CD4-positive, alpha-beta memory T cell (primary cell): ENCODE measurements at regions not wholly inside any gene's neighbourhood (a gene's known extent, or its start where the extent isn't known, plus 50 kb on each side); places are given as distances from the start of the nearest gene placed in this dataset.

ENCODE experiments used
- CTCF ChIA-PET: fragments of 350-600 bp; sonication (Branson Sonifier 250); formaldehyde crosslinking; loops from one replicate; lab custom pipeline; 2021; ENCODE audit warnings: inconsistent platforms; ENCODE audit not compliant: partially characterized antibody; lab: Charles Lee
- POLR2A ChIA-PET: fragments of 350-600 bp; sonication (Branson Sonifier 250); formaldehyde crosslinking; loops from one replicate; lab custom pipeline; 2021; ENCODE audit not compliant: partially characterized antibody; lab: Charles Lee
- DNase-seq, 5 donors: peaks; one replicate each; pipeline versions ENCODE4 v3.0.0 to v3.0.0-alpha.2; 2020 to 2022; ENCODE audit warnings: mixed read lengths in 1 of 5
- H3K27ac ChIP-seq: one replicate; pipeline ENCODE4 v1.7.0; 2013; ENCODE audit warnings: low read depth, low read length
- H3K27me3 ChIP-seq: 2 replicates; pipeline ENCODE4 v1.7.0; 2013; ENCODE audit warnings: mild to moderate bottlenecking, low read length, moderate library complexity; ENCODE audit not compliant: insufficient read depth
- H3K36me3 ChIP-seq: 2 replicates; pipeline ENCODE4 v1.7.0; 2013; ENCODE audit warnings: mild to moderate bottlenecking, low read length, moderate library complexity; ENCODE audit not compliant: insufficient read depth
- H3K4me1 ChIP-seq: 2 replicates; pipeline ENCODE4 v1.7.0; 2013; ENCODE audit warnings: mild to moderate bottlenecking, low read length, moderate library complexity; ENCODE audit not compliant: insufficient read depth
- H3K4me3 ChIP-seq, 2 donors: one replicate each; pipeline ENCODE4 v1.7.0; 2013; ENCODE audit warnings: low read length in 2 of 2, mild to moderate bottlenecking in 1 of 2
- H3K9me3 ChIP-seq, 2 donors: one replicate each; pipeline ENCODE4 v1.7.0; 2013; ENCODE audit warnings: low read length in 2 of 2, control low read depth in 1 of 2; ENCODE audit not compliant: control insufficient read depth in 1 of 2
- H3K27ac Mint-ChIP-seq, 7 donors: one replicate each; pipeline ENCODE4 v1.8.0; 2020 to 2021; ENCODE audit warnings: mixed read lengths in 7 of 7, mild to moderate bottlenecking in 6 of 7, inconsistent platforms in 3 of 7, moderate library complexity in 3 of 7
- H3K27me3 Mint-ChIP-seq, 2 donors: one replicate each; pipeline ENCODE4 v1.8.0; 2020 to 2021; ENCODE audit warnings: mixed read lengths in 2 of 2
- H3K36me3 Mint-ChIP-seq, 2 donors: one replicate each; pipeline ENCODE4 v1.8.0; 2020 to 2021; ENCODE audit warnings: mixed read lengths in 2 of 2, inconsistent platforms in 1 of 2, mild to moderate bottlenecking in 1 of 2
- H3K4me1 Mint-ChIP-seq, 4 donors: one replicate each; pipeline ENCODE4 v1.8.0; 2020 to 2021; ENCODE audit warnings: mixed read lengths in 4 of 4, mild to moderate bottlenecking in 1 of 4
- H3K4me3 Mint-ChIP-seq, 8 donors: one replicate each; pipeline ENCODE4 v1.8.0; 2020 to 2021; ENCODE audit warnings: mixed read lengths in 8 of 8, mild to moderate bottlenecking in 7 of 8, moderate library complexity in 6 of 8, inconsistent platforms in 3 of 8
- H3K9me3 Mint-ChIP-seq, 8 donors: one replicate each; pipeline ENCODE4 v1.8.0; 2020 to 2021; ENCODE audit warnings: mixed read lengths in 8 of 8, mild to moderate bottlenecking in 5 of 8, inconsistent platforms in 3 of 8, moderate library complexity in 1 of 8
- intact Hi-C: fragments of 100-400 bp; cut with micrococcal nuclease; formaldehyde crosslinking; loops from one replicate; pipeline ENCODE4 v1.15.1; 2023

- H3K9me3 ChIP-seq = no peaks in the 10 kb centered on the region
- Mint-ChIP-seq H3K4me3 (peak overlapping the region in 5 of 8 donors; percentile 0 to 79 (median 50)), H3K4me1 (peaks cover 41 to 53% (median 44%) of the 10 kb centered on the region in 4 donors), H3K36me3 (no peaks in the 10 kb centered on the region), H3K9me3 (no peaks in the 10 kb centered on the region), H3K27ac (peak overlapping the region in 4 of 7 donors; percentile 49 to 91 (median 73)), H3K27me3 (peaks cover 4% of the 10 kb centered on the region in 2 donors)
- H3K27ac ChIP-seq = no peak overlapping the region
- H3K4me1 ChIP-seq = peaks cover 48% of the 10 kb centered on the region
- ChIA-PET POLR2A (interaction anchor here (0.8 to 21.5 kb wide), 10 partner anchors 13 to 347 kb away, joined by 3 to 651 read pairs (median 6); no protein-coding TSS in a partner anchor), CTCF (interaction anchor here (1.0 to 11.6 kb wide), 11 partner anchors 15 to 547 kb away, joined by 3 to 173 read pairs (median 4); no protein-coding TSS in a partner anchor)
- no peak for DNase-seq
- no peaks in the 10 kb centered on the region for H3K27me3 ChIP-seq
- no peak overlapping the region for H3K4me3 ChIP-seq
- intact Hi-C loops = no loop called here
- H3K36me3 ChIP-seq = no peaks in the 10 kb centered on the region
These were observed 302.7 kb downstream of the ETS1 start for GRCh38 chr11:128284634-128285033.

GRCh38 chr11:128283451-128283850 lies 303.9 kb downstream of the ETS1 start:
- H3K9me3 Mint-ChIP-seq = no peaks in the 10 kb centered on the region
- Histone ChIP-seq H3K9me3 (no peaks in the 10 kb centered on the region), H3K27me3 (no peaks in the 10 kb centered on the region), H3K4me1 (peaks cover 36% of the 10 kb centered on the region), H3K27ac (no peak overlapping the region), H3K36me3 (no peaks in the 10 kb centered on the region), H3K4me3 (no peak overlapping the region)
- peaks cover 4% of the 10 kb centered on the region in 2 donors for H3K27me3 Mint-ChIP-seq
- ChIA-PET POLR2A (interaction anchor here (0.6 to 21.5 kb wide), 9 partner anchors 12 to 347 kb away, joined by 3 to 651 read pairs (median 6); no protein-coding TSS in a partner anchor), CTCF (interaction anchor here (0.9 to 11.6 kb wide), 9 partner anchors 19 to 562 kb away, joined by 3 to 173 read pairs (median 4); no protein-coding TSS in a partner anchor)
- no peak overlapping the region for H3K27ac Mint-ChIP-seq
- DNase-seq = no peak
- H3K36me3 Mint-ChIP-seq = no peaks in the 10 kb centered on the region
- no peak overlapping the region for H3K4me3 Mint-ChIP-seq
- H3K4me1 Mint-ChIP-seq = peaks cover 32 to 41% (median 33%) of the 10 kb centered on the region in 4 donors
- intact Hi-C loops = no loop called here

- Histone ChIP-seq H3K9me3 (no peaks in the 10 kb centered on the region), H3K4me3 (no peak overlapping the region), H3K36me3 (no peaks in the 10 kb centered on the region), H3K27ac (no peak overlapping the region), H3K4me1 (peaks cover 30% of the 10 kb centered on the region), H3K27me3 (no peaks in the 10 kb centered on the region)
- intact Hi-C loops = no loop called here
- Mint-ChIP-seq H3K27ac (no peak overlapping the region), H3K9me3 (no peaks in the 10 kb centered on the region), H3K4me3 (no peak overlapping the region), H3K36me3 (no peaks in the 10 kb centered on the region), H3K27me3 (peaks cover 4 to 5% of the 10 kb centered on the region in 2 donors), H3K4me1 (peaks cover 24 to 27% (median 25%) of the 10 kb centered on the region in 4 donors)
- POLR2A ChIA-PET = interaction anchor here (1.2 to 21.5 kb wide), 5 partner anchors 10 to 549 kb away, joined by 3 to 651 read pairs (median 6); no protein-coding TSS in a partner anchor
- no peak for DNase-seq
- CTCF ChIA-PET = interaction anchor here (1.3 to 11.6 kb wide), 3 partner anchors 20 to 348 kb away, joined by 3 to 173 read pairs (median 22); no protein-coding TSS in a partner anchor
These were observed 305.3 kb downstream of the ETS1 start for GRCh38 chr11:128282053-128282452.

GRCh38 chr11:128279866-128280265 lies 307.5 kb downstream of the ETS1 start:
- Mint-ChIP-seq H3K27me3 (peaks cover 4 to 5% of the 10 kb centered on the region in 2 donors), H3K4me3 (peak overlapping the region in 1 of 8 donors; percentile 7), H3K27ac (no peak overlapping the region), H3K4me1 (peaks cover 4 to 6% (median 5%) of the 10 kb centered on the region in 4 donors), H3K36me3 (no peaks in the 10 kb centered on the region), H3K9me3 (peaks cover 0 to 2% (median 0%) of the 10 kb centered on the region in 8 donors)
- H3K9me3 ChIP-seq = no peaks in the 10 kb centered on the region
- no peak overlapping the region for H3K27ac ChIP-seq
- ChIA-PET POLR2A (interaction anchor here (1.1 to 1.9 kb wide), 3 partner anchors 10 to 197 kb away, joined by 3 to 4 read pairs (median 4); no protein-coding TSS in a partner anchor), CTCF (interaction anchor here (1.2 kb wide), 1 partner anchor 123 kb away, joined by 4 read pairs; no protein-coding TSS in a partner anchor)
- DNase-seq = no peak
- H3K27me3 ChIP-seq = no peaks in the 10 kb centered on the region
- intact Hi-C loops = no loop called here
- H3K36me3 ChIP-seq = no peaks in the 10 kb centered on the region
- no peak overlapping the region for H3K4me3 ChIP-seq
- peaks cover 12% of the 10 kb centered on the region for H3K4me1 ChIP-seq

- ChIA-PET CTCF (interaction anchor here (1.2 kb wide), 2 partner anchors 14 to 358 kb away, joined by 3 read pairs; no protein-coding TSS in a partner anchor), POLR2A (interaction anchor here (1.6 kb wide), 1 partner anchor 28 kb away, joined by 3 read pairs; no protein-coding TSS in a partner anchor)
- Mint-ChIP-seq H3K27ac (peak overlapping the region in 5 of 7 donors; percentile 26 to 96 (median 58)), H3K4me3 (no peak overlapping the region), H3K4me1 (peaks cover 23 to 33% (median 24%) of the 10 kb centered on the region in 4 donors), H3K9me3 (peaks cover 0 to 2% (median 0%) of the 10 kb centered on the region in 8 donors), H3K27me3 (peaks cover 0 to 2% of the 10 kb centered on the region in 2 donors), H3K36me3 (no peaks in the 10 kb centered on the region)
- H3K36me3 ChIP-seq = no peaks in the 10 kb centered on the region
- no peak for DNase-seq
- intact Hi-C loops = no loop called here
- peaks cover 24% of the 10 kb centered on the region for H3K4me1 ChIP-seq
- H3K27ac ChIP-seq = no peak overlapping the region
- H3K27me3 ChIP-seq = no peaks in the 10 kb centered on the region
- H3K9me3 ChIP-seq = no peaks in the 10 kb centered on the region
- no peak overlapping the region for H3K4me3 ChIP-seq
These were observed 313.6 kb downstream of the ETS1 start for GRCh38 chr11:128273736-128274135.

- POLR2A ChIA-PET = interaction anchor here (0.6 to 2.3 kb wide), 7 partner anchors 12 to 423 kb away, joined by 3 to 9 read pairs (median 4); partner anchors contain the start of gene FLI1
- Mint-ChIP-seq H3K4me1 (peaks cover 23 to 33% (median 24%) of the 10 kb centered on the region in 4 donors), H3K4me3 (peak overlapping the region in 7 of 8 donors; percentile 10 to 69 (median 36)), H3K36me3 (no peaks in the 10 kb centered on the region), H3K27ac (peak overlapping the region; percentile 81 to 96 (median 93)), H3K9me3 (peaks cover 0 to 2% (median 0%) of the 10 kb centered on the region in 8 donors), H3K27me3 (no peaks in the 10 kb centered on the region)
- Histone ChIP-seq H3K9me3 (no peaks in the 10 kb centered on the region), H3K4me1 (peaks cover 24% of the 10 kb centered on the region), H3K36me3 (no peaks in the 10 kb centered on the region), H3K27ac (peak overlapping the region; percentile 14), H3K27me3 (no peaks in the 10 kb centered on the region), H3K4me3 (no peak overlapping the region)
- intact Hi-C loops = no loop called here
- CTCF ChIA-PET = interaction anchor here (1.0 to 1.6 kb wide), 3 partner anchors 40 to 358 kb away, joined by 3 to 6 read pairs (median 4); no protein-coding TSS in a partner anchor
- peak in 4 of 5 donors; percentile 61 to 78 (median 68) for DNase-seq
These were observed 316.0 kb downstream of the ETS1 start for GRCh38 chr11:128271401-128271800.

GRCh38 chr11:128269466-128269865 lies 317.9 kb downstream of the ETS1 start:
- Histone ChIP-seq H3K27ac (no peak overlapping the region), H3K4me1 (peaks cover 24% of the 10 kb centered on the region), H3K27me3 (no peaks in the 10 kb centered on the region), H3K4me3 (no peak overlapping the region), H3K36me3 (no peaks in the 10 kb centered on the region), H3K9me3 (no peaks in the 10 kb centered on the region)
- Mint-ChIP-seq H3K4me3 (no peak overlapping the region), H3K9me3 (no peaks in the 10 kb centered on the region), H3K27ac (peak overlapping the region in 2 of 7 donors; percentile 23 to 57), H3K4me1 (peaks cover 22 to 33% (median 24%) of the 10 kb centered on the region in 4 donors), H3K27me3 (no peaks in the 10 kb centered on the region), H3K36me3 (no peaks in the 10 kb centered on the region)
- DNase-seq = no peak
- intact Hi-C loops = no loop called here
- ChIA-PET POLR2A (no interaction called here), CTCF (interaction anchor here (1.5 kb wide), 1 partner anchor 15 kb away, joined by 4 read pairs; no protein-coding TSS in a partner anchor)
